ENCODE measurements at regions not wholly inside any gene's neighbourhood (a gene's known extent, or its start where the extent isn't known, plus 50 kb on each side); places are given as distances from the start of the nearest gene placed in this dataset.

DNA sequence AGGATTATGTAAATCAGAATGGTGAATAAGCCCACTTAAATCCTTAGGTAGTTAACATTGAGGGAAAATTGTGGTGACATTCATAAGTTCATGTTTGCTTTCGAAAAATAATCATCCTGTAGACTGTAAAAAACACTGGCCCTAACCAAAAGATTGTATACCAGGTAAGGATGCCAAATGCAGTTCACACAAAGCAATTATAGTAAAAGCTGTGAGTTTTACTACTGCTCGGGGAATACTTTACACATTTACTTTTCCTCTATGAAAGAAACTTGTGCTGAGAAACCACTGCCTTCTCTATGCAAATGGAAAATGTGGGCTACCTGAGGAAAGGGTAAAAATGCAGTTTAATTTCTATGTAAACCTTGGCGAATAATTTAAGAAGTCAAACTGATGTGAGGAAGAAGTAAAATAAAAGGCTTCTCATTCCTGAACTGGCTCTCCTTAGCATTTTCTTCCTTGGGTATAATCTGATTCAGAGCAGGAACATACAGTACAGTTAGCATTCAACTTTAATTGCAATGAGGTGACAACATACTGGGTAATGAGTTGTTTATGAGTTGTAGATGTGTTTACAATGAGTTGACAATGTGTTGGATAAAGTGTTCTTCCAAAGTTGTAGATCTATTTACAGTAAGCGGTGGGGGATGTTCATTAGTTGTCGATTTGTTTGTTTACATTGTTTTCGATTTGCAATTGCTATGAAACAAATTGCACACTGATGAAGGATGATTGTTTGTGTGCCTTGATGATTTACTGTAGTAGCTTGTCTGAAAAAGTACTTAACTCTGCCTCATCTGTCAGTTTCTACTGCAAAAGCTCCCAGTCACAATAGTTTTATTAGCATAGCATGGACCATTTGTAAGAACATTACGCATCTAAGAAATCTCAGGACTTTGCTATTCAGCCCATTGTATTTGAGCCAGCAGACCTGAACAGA is 453.0 kb upstream of the DPH6 start:
- TF ChIP-seq, protein P1, sequence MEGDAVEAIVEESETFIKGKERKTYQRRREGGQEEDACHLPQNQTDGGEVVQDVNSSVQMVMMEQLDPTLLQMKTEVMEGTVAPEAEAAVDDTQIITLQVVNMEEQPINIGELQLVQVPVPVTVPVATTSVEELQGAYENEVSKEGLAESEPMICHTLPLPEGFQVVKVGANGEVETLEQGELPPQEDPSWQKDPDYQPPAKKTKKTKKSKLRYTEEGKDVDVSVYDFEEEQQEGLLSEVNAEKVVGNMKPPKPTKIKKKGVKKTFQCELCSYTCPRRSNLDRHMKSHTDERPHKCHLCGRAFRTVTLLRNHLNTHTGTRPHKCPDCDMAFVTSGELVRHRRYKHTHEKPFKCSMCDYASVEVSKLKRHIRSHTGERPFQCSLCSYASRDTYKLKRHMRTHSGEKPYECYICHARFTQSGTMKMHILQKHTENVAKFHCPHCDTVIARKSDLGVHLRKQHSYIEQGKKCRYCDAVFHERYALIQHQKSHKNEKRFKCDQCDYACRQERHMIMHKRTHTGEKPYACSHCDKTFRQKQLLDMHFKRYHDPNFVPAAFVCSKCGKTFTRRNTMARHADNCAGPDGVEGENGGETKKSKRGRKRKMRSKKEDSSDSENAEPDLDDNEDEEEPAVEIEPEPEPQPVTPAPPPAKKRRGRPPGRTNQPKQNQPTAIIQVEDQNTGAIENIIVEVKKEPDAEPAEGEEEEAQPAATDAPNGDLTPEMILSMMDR (IDR thresholded peaks at IDR 0.05; ENCODE audit: insufficient read depth, low read depth, low read length), result no peak
- no peak for TF ChIP-seq EZH2 (IDR thresholded peaks at IDR 0.05; ENCODE audit: insufficient read depth, low read length)

Data from astrocyte (in vitro differentiated cells and primary cell).